Adrenal gland (tissue), 9 donors: ENCODE measurements at regions not wholly inside any gene's neighbourhood (a gene's known extent, or its start where the extent isn't known, plus 50 kb on each side); places are given as distances from the start of the nearest gene placed in this dataset.

Source experiments
- DNase-seq, 7 donors: peaks; one replicate each; pipeline ENCODE4 v3.0.0-alpha.2; 2019 to 2020
- H3K27ac ChIP-seq, 5 donors: fragments of 200-600 bp; sonication (generic) in 4 of 5; 1 replicate in 3 of 5; 2 replicates in 2 of 5; pipeline versions ENCODE4 v1.5.1 to v1.8.0; 2016 to 2020; ENCODE audit warnings: mild to moderate bottlenecking in 1 of 5
- H3K27me3 ChIP-seq: fragments of 200-600 bp; 2 replicates; pipeline ENCODE4 v1.8.0; 2021
- H3K36me3 ChIP-seq, 2 donors: fragments of 200-600 bp; replicated peaks in 1 of 2; 1 replicate in 1 of 2; 2 replicates in 1 of 2; pipeline versions ENCODE4 v1.5.1 to v1.8.0; 2018 to 2022
- H3K4me1 ChIP-seq, 2 donors: fragments of 200-600 bp; replicated peaks in 1 of 2; 1 replicate in 1 of 2; 2 replicates in 1 of 2; pipeline versions ENCODE4 v1.5.1 to v1.8.0; 2018 to 2021
- H3K4me3 ChIP-seq, 4 donors: fragments of 200-600 bp; sonication (generic) in 3 of 4; one replicate each; pipeline ENCODE4 v1.5.1; 2016 to 2018
- H3K9me3 ChIP-seq, 3 donors: fragments of 200-600 bp; sonication (generic) in 1 of 3; replicated peaks in 1 of 3; 1 replicate in 2 of 3; 2 replicates in 1 of 3; pipeline versions ENCODE4 v1.5.1 to v1.8.0; 2016 to 2021
- CTCF ChIP-seq, 6 experiments: fragments of 450-650 bp in 4 of 6; fragments of 200-600 bp in 2 of 6; sonication (generic) in 1 of 6; IDR thresholded peaks; 1 replicate in 5 of 6; 2 replicates in 1 of 6; pipeline versions ENCODE4 v1.5.1 to v1.8.0; 2016 to 2021; ENCODE audit warnings: antibody characterized with exemption in 6 of 6, mild to moderate bottlenecking in 2 of 6, moderate library complexity in 1 of 6
- POLR2A ChIP-seq, 2 donors: fragments of 450-650 bp; IDR thresholded peaks; one replicate each; pipeline ENCODE4 v1.6.1; 2017; ENCODE audit warnings: antibody characterized with exemption in 2 of 2, mild to moderate bottlenecking in 2 of 2, moderate library complexity in 1 of 2
- WGBS, 4 donors: extraction: QIAGEN DNeasy Blood & Tissue Kit in 2 of 4; methylation state at CpG; one replicate each; pipeline versions ENCODE4 v1.1.5 to v1.1.7; 2013 to 2017; 5-methylcytosine and 5-hydroxymethylcytosine counted together
- intact Hi-C, 2 donors: fragments of 100-400 bp; cut with DNase I; formaldehyde crosslinking; loops; one replicate each; pipeline versions ENCODE4 v1.14.1 to v1.15.0; 2022 to 2023
- donor health status: healthy with polysubstance abuse.
- donor health status: Bipolar disorder and iron deficiency.
- donor health status: DM: yes; HTN: yes; CAD: no.
- donor health status: DM: no; HTN: no; CAD: no.
- donor health status: DM: no; HTN: no; CAD: no.

GRCh38 chr10:107826171-107826570, 661.7 kb upstream of the SORCS1 start:
- no peak for DNase-seq
- Histone ChIP-seq H3K4me3 (no peak overlapping the region), H3K27ac (no peak overlapping the region), H3K36me3 (no peaks in the 10 kb centered on the region), H3K27me3 (no peaks in the 10 kb centered on the region), H3K4me1 (no peaks in the 10 kb centered on the region), H3K9me3 (no peaks in the 10 kb centered on the region)
- 81 to 89% (median 84%) methylated on average over 4 of the region's 4 CpGs for WGBS, 4 donors
- intact Hi-C loops: no loop called here
- TF ChIP-seq CTCF (IDR thresholded peaks at IDR 0.05) (no peak), POLR2A (IDR thresholded peaks at IDR 0.05) (no peak)

- intact Hi-C loops: loop anchor here in 1 of 2 donors (10.0 kb wide), 2 partner anchors 1110 to 1190 kb away; no protein-coding TSS in a partner anchor
- no peaks in the 10 kb centered on the region for H3K9me3 ChIP-seq
- no peak overlapping the region for H3K4me3 ChIP-seq
- 31 to 52% (median 43%) methylated on average over 5 to 6 of the region's 6 CpGs for WGBS, 4 donors
- no peak for TF ChIP-seq POLR2A (IDR thresholded peaks at IDR 0.05)
- peak in 5 of 6 experiments; percentile 34 to 62 (median 54) for TF ChIP-seq CTCF (IDR thresholded peaks at IDR 0.05)
- no peaks in the 10 kb centered on the region for H3K27me3 ChIP-seq
- peak; percentile 28 to 80 (median 50) for DNase-seq
- no peaks in the 10 kb centered on the region for H3K4me1 ChIP-seq
- no peak overlapping the region for H3K27ac ChIP-seq
- no peaks in the 10 kb centered on the region for H3K36me3 ChIP-seq
Observed at GRCh38 chr10:107814865-107815487, 650.5 kb upstream of the SORCS1 start.

- Histone ChIP-seq H3K9me3 (no peaks in the 10 kb centered on the region), H3K27me3 (no peaks in the 10 kb centered on the region), H3K27ac (no peak overlapping the region), H3K4me1 (no peaks in the 10 kb centered on the region), H3K4me3 (no peak overlapping the region), H3K36me3 (no peaks in the 10 kb centered on the region)
- DNase-seq: no peak
- intact Hi-C loops: loop anchor here in 1 of 2 donors (10.0 kb wide), 2 partner anchors 1109 to 1189 kb away; no protein-coding TSS in a partner anchor
- WGBS, 4 donors: 72 to 84% (median 73%) methylated on average over 8 of the region's 8 CpGs
- TF ChIP-seq POLR2A (IDR thresholded peaks at IDR 0.05) (no peak), CTCF (IDR thresholded peaks at IDR 0.05) (no peak)
Observed at GRCh38 chr10:107813451-107814162, 649.1 kb upstream of the SORCS1 start.

GRCh38 chr10:107809889-107810288, 645.4 kb upstream of the SORCS1 start:
- intact Hi-C loops: loop anchor here in 1 of 2 donors (10.0 kb wide), 2 partner anchors 1105 to 1185 kb away; no protein-coding TSS in a partner anchor
- TF ChIP-seq POLR2A (IDR thresholded peaks at IDR 0.05) (no peak), CTCF (IDR thresholded peaks at IDR 0.05) (no peak)
- no peak overlapping the region for H3K4me3 ChIP-seq

More at GRCh38 chr10:107809889-107810288, 645.4 kb upstream of the SORCS1 start:
- Histone ChIP-seq H3K27ac (no peak overlapping the region), H3K36me3 (no peaks in the 10 kb centered on the region), H3K9me3 (no peaks in the 10 kb centered on the region), H3K4me1 (no peaks in the 10 kb centered on the region), H3K27me3 (no peaks in the 10 kb centered on the region)
- 64 to 82% (median 69%) methylated on average over 2 of the region's 2 CpGs for WGBS, 4 donors
- no peak for DNase-seq
